ENCODE measurements at regions not wholly inside any gene's neighbourhood (a gene's known extent, or its start where the extent isn't known, plus 50 kb on each side); places are given as distances from the start of the nearest gene placed in this dataset.
"Not testable (repeated sequence)": the region's sequence is repeated elsewhere in the genome, so short reads cannot be mapped to it uniquely, and the experiment has no call there.

- not testable (repeated sequence) for DNase-seq (ENCODE audit: low read depth in 4 of 4, low spot score in 3 of 4)
Observed at GRCh38 chr17:22129920-22130319, 437.6 kb downstream of the KCNJ18 start.

GRCh38 chr17:22131740-22132139, 439.4 kb downstream of the KCNJ18 start:
- DNase-seq (ENCODE audit: low read depth in 4 of 4, low spot score in 3 of 4) = no peak

GRCh38 chr17:22138861-22139469, 446.6 kb downstream of the KCNJ18 start:
- no peak for DNase-seq (ENCODE audit: low read depth in 4 of 4, low spot score in 3 of 4)

GRCh38 chr17:22142091-22142490, 449.8 kb downstream of the KCNJ18 start:
- DNase-seq (ENCODE audit: low read depth in 4 of 4, low spot score in 3 of 4) = no peak

- no peak for DNase-seq (ENCODE audit: low read depth in 4 of 4, low spot score in 3 of 4)
Observed at GRCh38 chr17:22145605-22146178, 453.4 kb downstream of the KCNJ18 start.

- DNase-seq (ENCODE audit: low read depth in 4 of 4, low spot score in 3 of 4) = no peak
Observed at GRCh38 chr17:22158364-22158763, 466.0 kb downstream of the KCNJ18 start.

- no peak for DNase-seq (ENCODE audit: low read depth in 4 of 4, low spot score in 3 of 4)
Observed at GRCh38 chr17:22161376-22161775, 469.1 kb downstream of the KCNJ18 start.

- no peak for DNase-seq (ENCODE audit: low read depth in 4 of 4, low spot score in 3 of 4)
Observed at GRCh38 chr17:22171631-22172030, 479.3 kb downstream of the KCNJ18 start.

- DNase-seq (ENCODE audit: low read depth in 4 of 4, low spot score in 3 of 4) = no peak
Observed at GRCh38 chr17:22193113-22193512, 500.8 kb downstream of the KCNJ18 start.

GRCh38 chr17:22200187-22200586, 507.9 kb downstream of the KCNJ18 start:
- not testable (repeated sequence) for DNase-seq (ENCODE audit: low read depth in 4 of 4, low spot score in 3 of 4)

- DNase-seq (ENCODE audit: low read depth in 4 of 4, low spot score in 3 of 4) = no peak
Observed at GRCh38 chr17:22202702-22203101, 510.4 kb downstream of the KCNJ18 start.

GRCh38 chr17:22203208-22203715, 510.9 kb downstream of the KCNJ18 start:
- DNase-seq (ENCODE audit: low read depth in 4 of 4, low spot score in 3 of 4) = no peak

GRCh38 chr17:22204076-22204475, 511.8 kb downstream of the KCNJ18 start:
- not testable (repeated sequence) for DNase-seq (ENCODE audit: low read depth in 4 of 4, low spot score in 3 of 4)

- DNase-seq (ENCODE audit: low read depth in 4 of 4, low spot score in 3 of 4) = not testable (repeated sequence)
Observed at GRCh38 chr17:22210212-22210611, 517.9 kb downstream of the KCNJ18 start.

GRCh38 chr17:22213169-22213568, 520.8 kb downstream of the KCNJ18 start:
- DNase-seq (ENCODE audit: low read depth in 4 of 4, low spot score in 3 of 4) = not testable (repeated sequence)

- no peak for DNase-seq (ENCODE audit: low read depth in 4 of 4, low spot score in 3 of 4)
Observed at GRCh38 chr17:22217135-22217534, 524.8 kb downstream of the KCNJ18 start.

- no peak for DNase-seq (ENCODE audit: low read depth in 4 of 4, low spot score in 3 of 4)
Observed at GRCh38 chr17:22221344-22221743, 529.0 kb downstream of the KCNJ18 start.

GRCh38 chr17:22226477-22226876, 534.2 kb downstream of the KCNJ18 start:
- DNase-seq (ENCODE audit: low read depth in 4 of 4, low spot score in 3 of 4) = not testable (repeated sequence)

- not testable (repeated sequence) for DNase-seq (ENCODE audit: low read depth in 4 of 4, low spot score in 3 of 4)
Observed at GRCh38 chr17:22226932-22227331, 534.6 kb downstream of the KCNJ18 start.

GRCh38 chr17:22227699-22228553, 535.6 kb downstream of the KCNJ18 start:
- DNase-seq (ENCODE audit: low read depth in 4 of 4, low spot score in 3 of 4) = not testable (repeated sequence)

- DNase-seq (ENCODE audit: low read depth in 4 of 4, low spot score in 3 of 4) = not testable (repeated sequence)
Observed at GRCh38 chr17:22229821-22230220, 537.5 kb downstream of the KCNJ18 start.
